Epithelial cell of proximal tubule (primary cell): ENCODE measurements at regions not wholly inside any gene's neighbourhood (a gene's known extent, or its start where the extent isn't known, plus 50 kb on each side); places are given as distances from the start of the nearest gene placed in this dataset.

Experiments
- DNase-seq: peaks from one replicate; pipeline ENCODE4 v3.0.0-alpha.2; 2011; ENCODE audit warnings: low read depth
- H3K4me3 ChIP-seq: 2 replicates; pipeline ENCODE4 v1.5.1; 2011; ENCODE audit warnings: low read depth, mild to moderate bottlenecking, low read length
- CTCF ChIP-seq: conservative IDR thresholded peaks from 2 replicates; pipeline ENCODE4 v1.5.1; 2012; ENCODE audit warnings: low read depth, mild to moderate bottlenecking, low read length

DNA sequence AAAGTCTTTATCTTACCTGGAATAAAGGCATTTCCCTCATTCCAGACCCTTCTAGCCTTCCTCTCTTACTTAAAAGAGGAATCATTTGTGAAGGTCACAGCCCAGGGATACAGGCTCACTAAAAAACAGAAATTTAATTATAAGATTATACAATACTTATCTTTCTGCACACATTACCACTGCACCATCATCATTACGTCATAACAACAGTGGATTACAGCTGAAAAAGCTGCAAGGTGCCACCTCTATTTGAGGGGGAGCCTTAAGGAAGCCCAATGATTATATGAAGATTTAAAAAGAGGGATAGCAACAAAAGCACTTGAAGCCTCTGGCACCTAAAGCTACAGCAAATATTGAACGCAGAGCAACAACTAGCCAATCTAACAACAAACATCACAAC is 452.9 kb upstream of the EYS start:
- H3K4me3 ChIP-seq = no peak overlapping the region
- TF ChIP-seq CTCF = no peak
- no peak for DNase-seq

GRCh38 chr6:66153247-66153646 is 446.2 kb upstream of the EYS start:
- H3K4me3 ChIP-seq = no peak overlapping the region
- DNase-seq = no peak
- TF ChIP-seq CTCF = no peak

- TF ChIP-seq CTCF = no peak
- DNase-seq = no peak
- H3K4me3 ChIP-seq = no peak overlapping the region
Measured at GRCh38 chr6:66149132-66149531, 442.1 kb upstream of the EYS start.

DNA sequence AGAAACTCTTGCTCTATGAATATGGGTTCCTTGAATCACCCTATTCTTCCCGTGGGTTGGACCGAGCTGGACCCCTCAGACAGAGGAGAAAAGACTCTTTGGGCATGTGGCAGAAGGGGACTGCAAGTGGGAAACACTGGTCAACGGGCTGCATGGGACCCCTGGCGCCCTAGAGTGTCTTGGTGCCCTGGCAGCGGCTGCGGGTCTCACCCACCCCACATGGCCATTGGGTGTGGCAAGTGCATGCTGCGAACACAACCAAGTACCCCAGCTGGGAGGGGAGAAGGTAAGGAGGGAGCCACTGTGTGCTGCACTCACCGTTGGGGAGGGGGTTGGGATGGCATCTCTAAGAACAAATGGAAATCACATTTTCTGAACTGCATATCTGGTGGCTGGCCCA is 438.8 kb upstream of the EYS start:
- TF ChIP-seq CTCF = no peak
- H3K4me3 ChIP-seq = no peak overlapping the region
- no peak for DNase-seq

GRCh38 chr6:66134021-66134420 is 427.0 kb upstream of the EYS start:
- H3K4me3 ChIP-seq = no peak overlapping the region
- no peak for TF ChIP-seq CTCF
- no peak for DNase-seq

- no peak for DNase-seq
- H3K4me3 ChIP-seq = no peak overlapping the region
- no peak for TF ChIP-seq CTCF
Measured at GRCh38 chr6:66128656-66129055, 421.6 kb upstream of the EYS start.

GRCh38 chr6:66128243-66128642 is 421.2 kb upstream of the EYS start:
- no peak overlapping the region for H3K4me3 ChIP-seq
- DNase-seq = no peak
- no peak for TF ChIP-seq CTCF
